ENCODE measurements at regions not wholly inside any gene's neighbourhood (a gene's known extent, or its start where the extent isn't known, plus 50 kb on each side); places are given as distances from the start of the nearest gene placed in this dataset.

GRCh38 chr20:58071991-58072390 is 156.5 kb downstream of the ANKRD60 start:
- Histone ChIP-seq H2BK15ac (ENCODE audit: low read length) (no peak overlapping the region), H3K4me2 (ENCODE audit: insufficient read depth in 1 of 2, low read depth in 2 of 2, low read length in 2 of 2) (no peak overlapping the region), H3K18ac (ENCODE audit: extremely low read depth, low read length) (no peak overlapping the region), H2AK5ac (ENCODE audit: low read depth, low read length) (no peak overlapping the region), H3K23me2 (ENCODE audit: low read depth, low read length) (no peaks in the 10 kb centered on the region), H2BK12ac (ENCODE audit: low read depth, low read length) (no peak overlapping the region), H2BK20ac (ENCODE audit: low read length) (no peak overlapping the region), H4K8ac (ENCODE audit: extremely low read depth, insufficient read depth, low read length) (no peak overlapping the region), H3K4me1 (replicated peaks in 1 of 4; ENCODE audit: control insufficient read depth in 3 of 4, insufficient read depth in 4 of 4, low read length in 3 of 4) (no peaks in the 10 kb centered on the region; a peak in 1 of 7 replicates), H4K5ac (ENCODE audit: insufficient read length, low read depth, low read length) (no peak overlapping the region), H3K79me2 (ENCODE audit: control insufficient read depth in 1 of 2, insufficient read depth in 2 of 2, low read length in 2 of 2) (no peaks in the 10 kb centered on the region), H3K23ac (ENCODE audit: insufficient read length) (no peak overlapping the region), H3K27ac (ENCODE audit: low read depth, low read length) (no peak overlapping the region), H3K27me3 (replicated peaks in 1 of 4; ENCODE audit: control insufficient read depth in 3 of 4, extremely low read depth in 1 of 4, insufficient read depth in 3 of 4, low read length in 3 of 4) (no peaks in the 10 kb centered on the region), H3K36me3 (ENCODE audit: control insufficient read depth in 2 of 4, insufficient read depth in 4 of 4, low read length in 3 of 4) (no peaks in the 10 kb centered on the region), H2AFZ (ENCODE audit: low read length) (no peak overlapping the region), H2BK5ac (ENCODE audit: low read depth, low read length) (no peak overlapping the region), H4K20me1 (replicated peaks in 1 of 2; ENCODE audit: control insufficient read depth in 1 of 2, insufficient read depth in 2 of 2, low read length in 2 of 2) (no peaks in the 10 kb centered on the region), H3K79me1 (ENCODE audit: low read depth, low read length) (no peaks in the 10 kb centered on the region), H3K4me3 (ENCODE audit: extremely low read depth in 1 of 4, insufficient read depth in 2 of 4, low read depth in 3 of 4, low read length in 4 of 4) (no peak overlapping the region), H3K14ac (ENCODE audit: insufficient read length) (no peak overlapping the region), H3K4ac (replicated peaks; ENCODE audit: insufficient read length, low read depth, low read length) (no peak overlapping the region), H2BK120ac (replicated peaks; ENCODE audit: low read depth, low read length) (no peak overlapping the region), H3K9ac (replicated peaks in 1 of 4; ENCODE audit: extremely low read depth in 1 of 4, low read depth in 3 of 4, low read length in 3 of 4) (no peak overlapping the region), H3K56ac (replicated peaks; ENCODE audit: insufficient read length, low read depth, low read length) (no peak overlapping the region), H3K9me3 (ENCODE audit: insufficient read depth in 2 of 2, low read depth in 1 of 2, low read length in 1 of 2) (no peaks in the 10 kb centered on the region), H4K91ac (replicated peaks; ENCODE audit: insufficient read length, low read length) (no peak overlapping the region)
- FAIRE-seq (no peak), DNase-seq (ENCODE audit: low read depth in 1 of 2, low spot score in 2 of 2) (peak in 1 of 2 experiments; percentile 16)
- ChIA-PET CTCF (ENCODE audit: partially characterized antibody) (interaction anchor here (6.5 kb wide), 1 partner anchor 15 kb away, joined by 36 read pairs; no protein-coding TSS in a partner anchor), POLR2A (ENCODE audit: partially characterized antibody) (no interaction called here)
- WGBS, 2 experiments (ENCODE audit: extremely low coverage in 1 of 2, insufficient coverage in 1 of 2, insufficient read length in 1 of 2, insufficient replicate concordance in 2 of 2, low coverage in 1 of 2, low lambda C conversion rate in 2 of 2, missing lambda C conversion rate in 1 of 2), result 84% methylated on average over 3 of the region's 3 CpGs; no CpG with 5 or more reads in 1 of the 2 experiments
- no peak for TF ChIP-seq POLR2A (IDR thresholded peaks at IDR 0.05; ENCODE audit: control extremely low read depth in 1 of 2, low read depth in 2 of 2, low read length in 2 of 2)
- TF ChIP-seq, protein P1, sequence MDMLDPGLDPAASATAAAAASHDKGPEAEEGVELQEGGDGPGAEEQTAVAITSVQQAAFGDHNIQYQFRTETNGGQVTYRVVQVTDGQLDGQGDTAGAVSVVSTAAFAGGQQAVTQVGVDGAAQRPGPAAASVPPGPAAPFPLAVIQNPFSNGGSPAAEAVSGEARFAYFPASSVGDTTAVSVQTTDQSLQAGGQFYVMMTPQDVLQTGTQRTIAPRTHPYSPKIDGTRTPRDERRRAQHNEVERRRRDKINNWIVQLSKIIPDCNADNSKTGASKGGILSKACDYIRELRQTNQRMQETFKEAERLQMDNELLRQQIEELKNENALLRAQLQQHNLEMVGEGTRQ (IDR thresholded peaks at IDR 0.05; ENCODE audit: low read length), result no peak

Measured in H1 (cell line).